GM12878 (cell line): ENCODE measurements at regions not wholly inside any gene's neighbourhood (a gene's known extent, or its start where the extent isn't known, plus 50 kb on each side); places are given as distances from the start of the nearest gene placed in this dataset.

Experiments
- IRF4 ChIP-seq: IDR thresholded peaks from 2 replicates; pipeline ENCODE4 v1.6.1; 2011; ENCODE audit warnings: low read depth, low read length
- MYB ChIP-seq: fragments of 150-350 bp; IDR thresholded peaks from 2 replicates; pipeline ENCODE4 v1.6.1; 2014; ENCODE audit warnings: mild to moderate bottlenecking, low read depth, low read length, borderline replicate concordance
- POLR2A ChIP-seq: IDR thresholded peaks from 2 replicates; pipeline ENCODE4 v1.6.1; 2011; ENCODE audit warnings: low read depth, mild to moderate bottlenecking, low read length
- TF ChIP-seq, protein P1 (sequence below): IDR thresholded peaks from 2 replicates; pipeline ENCODE4 v1.6.1; 2011; ENCODE audit warnings: mild to moderate bottlenecking, low read depth, low read length, moderate library complexity; ENCODE audit not compliant: insufficient replicate concordance
- TF ChIP-seq, protein P2 (sequence below), 3 experiments: IDR thresholded peaks in 2 of 3; conservative IDR thresholded peaks in 1 of 3; 2 replicates each; pipeline ENCODE4 v1.5.1; 2011; ENCODE audit warnings: low read depth in 3 of 3, low read length in 3 of 3, mild to moderate bottlenecking in 3 of 3, control low read depth in 2 of 3, moderate library complexity in 2 of 3, inconsistent platforms in 1 of 3, mixed read lengths in 1 of 3; ENCODE audit not compliant: control insufficient read depth in 2 of 3, insufficient read depth in 1 of 3; ENCODE audit errors: extremely low read depth in 1 of 3

DNA sequence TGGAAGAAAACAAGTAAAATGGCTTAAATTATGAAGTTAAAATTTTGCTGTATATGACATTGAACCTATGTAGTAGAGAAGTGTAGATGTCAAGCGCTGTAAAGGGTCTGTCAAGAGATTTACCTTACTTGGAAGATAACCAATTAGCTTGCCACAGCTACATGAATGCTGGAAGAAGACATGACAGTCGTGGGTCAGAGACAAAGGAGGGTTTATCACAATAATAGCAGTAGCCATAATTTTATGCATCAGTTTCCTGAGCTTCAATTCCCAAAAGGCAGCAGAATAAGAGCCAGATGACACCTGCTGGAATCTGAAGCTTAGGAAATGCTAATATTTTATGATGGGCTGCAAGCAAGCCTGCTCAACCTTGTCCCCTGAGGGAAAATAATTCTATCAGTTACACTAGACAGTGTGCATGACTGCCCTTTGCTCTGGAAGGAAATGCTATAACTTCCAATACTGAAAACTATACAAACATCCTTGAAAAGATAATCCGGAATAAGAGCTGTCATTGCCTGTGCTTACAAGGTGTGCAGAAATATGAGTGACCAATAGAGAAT is 292.9 kb downstream of the PRDM5 start:
- TF ChIP-seq POLR2A, result no peak
- TF ChIP-seq, protein P1, sequence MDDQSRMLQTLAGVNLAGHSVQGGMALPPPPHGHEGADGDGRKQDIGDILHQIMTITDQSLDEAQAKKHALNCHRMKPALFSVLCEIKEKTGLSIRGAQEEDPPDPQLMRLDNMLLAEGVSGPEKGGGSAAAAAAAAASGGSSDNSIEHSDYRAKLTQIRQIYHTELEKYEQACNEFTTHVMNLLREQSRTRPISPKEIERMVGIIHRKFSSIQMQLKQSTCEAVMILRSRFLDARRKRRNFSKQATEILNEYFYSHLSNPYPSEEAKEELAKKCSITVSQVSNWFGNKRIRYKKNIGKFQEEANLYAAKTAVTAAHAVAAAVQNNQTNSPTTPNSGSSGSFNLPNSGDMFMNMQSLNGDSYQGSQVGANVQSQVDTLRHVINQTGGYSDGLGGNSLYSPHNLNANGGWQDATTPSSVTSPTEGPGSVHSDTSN, result no peak
- no peak for TF ChIP-seq IRF4
- TF ChIP-seq MYB, result no peak
- TF ChIP-seq, protein P2, sequence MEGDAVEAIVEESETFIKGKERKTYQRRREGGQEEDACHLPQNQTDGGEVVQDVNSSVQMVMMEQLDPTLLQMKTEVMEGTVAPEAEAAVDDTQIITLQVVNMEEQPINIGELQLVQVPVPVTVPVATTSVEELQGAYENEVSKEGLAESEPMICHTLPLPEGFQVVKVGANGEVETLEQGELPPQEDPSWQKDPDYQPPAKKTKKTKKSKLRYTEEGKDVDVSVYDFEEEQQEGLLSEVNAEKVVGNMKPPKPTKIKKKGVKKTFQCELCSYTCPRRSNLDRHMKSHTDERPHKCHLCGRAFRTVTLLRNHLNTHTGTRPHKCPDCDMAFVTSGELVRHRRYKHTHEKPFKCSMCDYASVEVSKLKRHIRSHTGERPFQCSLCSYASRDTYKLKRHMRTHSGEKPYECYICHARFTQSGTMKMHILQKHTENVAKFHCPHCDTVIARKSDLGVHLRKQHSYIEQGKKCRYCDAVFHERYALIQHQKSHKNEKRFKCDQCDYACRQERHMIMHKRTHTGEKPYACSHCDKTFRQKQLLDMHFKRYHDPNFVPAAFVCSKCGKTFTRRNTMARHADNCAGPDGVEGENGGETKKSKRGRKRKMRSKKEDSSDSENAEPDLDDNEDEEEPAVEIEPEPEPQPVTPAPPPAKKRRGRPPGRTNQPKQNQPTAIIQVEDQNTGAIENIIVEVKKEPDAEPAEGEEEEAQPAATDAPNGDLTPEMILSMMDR (IDR thresholded peaks at IDR 0.05 in 2 of 3, conservative IDR thresholded peaks at IDR 0.05 in 1 of 3; ENCODE audit: control insufficient read depth in 2 of 3, extremely low read depth in 1 of 3, insufficient read depth in 1 of 3, low read depth in 3 of 3, low read length in 3 of 3), result no peak
